DMS 273 (cell line): ENCODE measurements at regions not wholly inside any gene's neighbourhood (a gene's known extent, or its start where the extent isn't known, plus 50 kb on each side); places are given as distances from the start of the nearest gene placed in this dataset.
"Not testable (repeated sequence)": the region's sequence is repeated elsewhere in the genome, so short reads cannot be mapped to it uniquely, and the experiment has no call there.

Source experiments
- DNase-seq: peaks from one replicate; lab custom pipeline; 2025; ENCODE audit not compliant: unreplicated experiment; lab: John Stamatoyannopoulos, UW

GRCh38 chr2:111492995-111493719, 372.4 kb downstream of the BCL2L11 start:
- not testable (repeated sequence) for DNase-seq

GRCh38 chr2:111493720-111494078, 373.0 kb downstream of the BCL2L11 start:
- not testable (repeated sequence) for DNase-seq

GRCh38 chr2:111494288-111494980, 373.7 kb downstream of the BCL2L11 start:
- not testable (repeated sequence) for DNase-seq

GRCh38 chr2:111494981-111495315, 374.2 kb downstream of the BCL2L11 start:
- not testable (repeated sequence) for DNase-seq

GRCh38 chr2:111495636-111496035, 374.9 kb downstream of the BCL2L11 start:
- DNase-seq = not testable (repeated sequence)

GRCh38 chr2:111496176-111496575, 375.5 kb downstream of the BCL2L11 start:
- not testable (repeated sequence) for DNase-seq

- not testable (repeated sequence) for DNase-seq
Measured at GRCh38 chr2:111496860-111497259, 376.1 kb downstream of the BCL2L11 start.

- DNase-seq = not testable (repeated sequence)
Measured at GRCh38 chr2:111497270-111497669, 376.6 kb downstream of the BCL2L11 start.

GRCh38 chr2:111500536-111501062, 379.9 kb downstream of the BCL2L11 start:
- DNase-seq = not testable (repeated sequence)

- not testable (repeated sequence) for DNase-seq
Measured at GRCh38 chr2:111503844-111504570, 380.0 kb downstream of the ANAPC1 start.

- DNase-seq = not testable (repeated sequence)
Measured at GRCh38 chr2:111504571-111504942, 379.4 kb downstream of the ANAPC1 start.

GRCh38 chr2:111505267-111505666, 378.7 kb downstream of the ANAPC1 start:
- not testable (repeated sequence) for DNase-seq

- DNase-seq = not testable (repeated sequence)
Measured at GRCh38 chr2:111506936-111507335, 377.1 kb downstream of the ANAPC1 start.

- DNase-seq = not testable (repeated sequence)
Measured at GRCh38 chr2:111509225-111509869, 374.6 kb downstream of the ANAPC1 start.

GRCh38 chr2:111510384-111510783, 373.6 kb downstream of the ANAPC1 start:
- not testable (repeated sequence) for DNase-seq

GRCh38 chr2:111511062-111511461, 372.9 kb downstream of the ANAPC1 start:
- not testable (repeated sequence) for DNase-seq

- DNase-seq = not testable (repeated sequence)
Measured at GRCh38 chr2:111512378-111512777, 371.6 kb downstream of the ANAPC1 start.

- not testable (repeated sequence) for DNase-seq
Measured at GRCh38 chr2:111514138-111514537, 369.9 kb downstream of the ANAPC1 start.

GRCh38 chr2:111517050-111517720, 366.8 kb downstream of the ANAPC1 start:
- DNase-seq = not testable (repeated sequence)

- DNase-seq = not testable (repeated sequence)
Measured at GRCh38 chr2:111517721-111518053, 366.3 kb downstream of the ANAPC1 start.

GRCh38 chr2:111519071-111519470, 364.9 kb downstream of the ANAPC1 start:
- no peak for DNase-seq
